CD14-positive monocyte (primary cell): ENCODE measurements at regions not wholly inside any gene's neighbourhood (a gene's known extent, or its start where the extent isn't known, plus 50 kb on each side); places are given as distances from the start of the nearest gene placed in this dataset.

Source experiments
- DNase-seq, 3 donors: peaks; one replicate each; pipeline ENCODE4 v3.0.0-alpha.2; 2011 to 2022
- H2AFZ ChIP-seq: 2 replicates; pipeline ENCODE4 v1.6.0; 2012; ENCODE audit warnings: mild to moderate bottlenecking, low read depth, low read length, inconsistent platforms; ENCODE audit not compliant: insufficient read depth, poor library complexity, severe bottlenecking
- H3K27ac ChIP-seq, 2 donors: 1 replicate in 1 of 2; 2 replicates in 1 of 2; pipeline ENCODE4 v1.5.1; 2012 to 2013; ENCODE audit warnings: low read length in 2 of 2, control low read depth in 1 of 2, inconsistent platforms in 1 of 2, low read depth in 1 of 2, mild to moderate bottlenecking in 1 of 2
- H3K27me3 ChIP-seq, 2 donors: one replicate each; pipeline versions ENCODE4 v1.6.0 to v1.6.1; 2011 to 2013; ENCODE audit warnings: low read length in 2 of 2; ENCODE audit not compliant: control insufficient read depth in 2 of 2, insufficient read depth in 2 of 2
- H3K36me3 ChIP-seq, 2 donors: replicated peaks in 1 of 2; 1 replicate in 1 of 2; 2 replicates in 1 of 2; pipeline versions ENCODE4 v1.5.1 to v1.6.1; 2012 to 2013; ENCODE audit warnings: low read length in 2 of 2, control low read depth in 1 of 2, inconsistent platforms in 1 of 2, mild to moderate bottlenecking in 1 of 2; ENCODE audit not compliant: insufficient read depth in 2 of 2, control insufficient read depth in 1 of 2
- H3K4me1 ChIP-seq, 2 donors: 1 replicate in 1 of 2; 2 replicates in 1 of 2; pipeline versions ENCODE4 v1.5.1 to v1.6.1; 2012 to 2013; ENCODE audit warnings: low read length in 2 of 2, control low read depth in 1 of 2, inconsistent platforms in 1 of 2, mild to moderate bottlenecking in 1 of 2, moderate library complexity in 1 of 2; ENCODE audit not compliant: insufficient read depth in 2 of 2, control insufficient read depth in 1 of 2
- H3K4me2 ChIP-seq: replicated peaks from 2 replicates; pipeline ENCODE3; 2012; ENCODE audit warnings: low read length, moderate library complexity, mild to moderate bottlenecking; ENCODE audit not compliant: poor library complexity, severe bottlenecking; ENCODE audit errors: extremely low read depth
- H3K4me3 ChIP-seq, 3 experiments: fragments of 200-600 bp in 1 of 3; sonication (generic) in 1 of 3; replicated peaks in 1 of 3; 1 replicate in 2 of 3; 2 replicates in 1 of 3; pipeline ENCODE4 v1.5.1; 2011 to 2013; ENCODE audit warnings: low read length in 3 of 3, mild to moderate bottlenecking in 3 of 3, control low read depth in 2 of 3, low read depth in 2 of 3, inconsistent platforms in 1 of 3, moderate library complexity in 1 of 3
- H3K79me2 ChIP-seq: 2 replicates; pipeline ENCODE4 v1.6.0; 2012; ENCODE audit warnings: mild to moderate bottlenecking, control low read depth, inconsistent platforms, low read length, moderate library complexity; ENCODE audit not compliant: insufficient read depth
- H3K9ac ChIP-seq: 2 replicates; pipeline ENCODE4 v1.6.0; 2017; ENCODE audit warnings: low read length, mild to moderate bottlenecking; ENCODE audit not compliant: insufficient read depth, poor library complexity, severe bottlenecking
- H3K9me3 ChIP-seq, 2 donors: replicated peaks in 1 of 2; 1 replicate in 1 of 2; 2 replicates in 1 of 2; pipeline versions ENCODE4 v1.5.1 to v1.6.1; 2012 to 2013; ENCODE audit warnings: low read length in 2 of 2, control low read depth in 1 of 2; ENCODE audit not compliant: control insufficient read depth in 1 of 2, insufficient read depth in 1 of 2
- H4K20me1 ChIP-seq: 2 replicates; pipeline ENCODE4 v1.6.0; 2012; ENCODE audit warnings: mild to moderate bottlenecking, low read length, control low read depth, moderate library complexity; ENCODE audit not compliant: insufficient read depth
- H3K27ac Mint-ChIP-seq, 7 donors: one replicate each; pipeline ENCODE4 v1.8.0; 2020; ENCODE audit warnings: mild to moderate bottlenecking in 7 of 7, mixed read lengths in 7 of 7, moderate library complexity in 6 of 7, inconsistent platforms in 2 of 7
- H3K27me3 Mint-ChIP-seq, 3 donors: one replicate each; pipeline ENCODE4 v1.8.0; 2021 to 2022; ENCODE audit warnings: low read depth in 3 of 3, mild to moderate bottlenecking in 3 of 3, mixed read lengths in 3 of 3, moderate library complexity in 3 of 3, inconsistent platforms in 1 of 3
- H3K36me3 Mint-ChIP-seq, 2 donors: one replicate each; pipeline ENCODE4 v1.8.0; 2020; ENCODE audit warnings: mixed read lengths in 2 of 2, inconsistent platforms in 1 of 2, mild to moderate bottlenecking in 1 of 2
- H3K4me1 Mint-ChIP-seq: one replicate; pipeline ENCODE4 v1.8.0; 2020; ENCODE audit warnings: mild to moderate bottlenecking, mixed read lengths
- H3K4me3 Mint-ChIP-seq, 2 donors: one replicate each; pipeline ENCODE4 v1.8.0; 2020; ENCODE audit warnings: mild to moderate bottlenecking in 2 of 2, mixed read lengths in 2 of 2, moderate library complexity in 1 of 2
- H3K9me3 Mint-ChIP-seq, 7 donors: one replicate each; pipeline ENCODE4 v1.8.0; 2020 to 2022; ENCODE audit warnings: mixed read lengths in 7 of 7, mild to moderate bottlenecking in 6 of 7, moderate library complexity in 6 of 7, inconsistent platforms in 2 of 7
- WGBS: methylation state at CpG from one replicate; pipeline ENCODE4 v1.1.5; 2013; ENCODE audit warnings: missing lambda C conversion rate; ENCODE audit not compliant: insufficient coverage; 5-methylcytosine and 5-hydroxymethylcytosine counted together
- intact Hi-C, 2 donors: fragments of 100-400 bp; cut with micrococcal nuclease; formaldehyde crosslinking; loops; one replicate each; pipeline versions ENCODE4 v1.15.0 to v1.15.1; 2023
- TF ChIP-seq, protein P1 (sequence below): fragments of 200-600 bp; IDR thresholded peaks from one replicate; pipeline ENCODE4 v1.8.0; 2022; ENCODE audit warnings: antibody characterized with exemption, mild to moderate bottlenecking

DNA sequence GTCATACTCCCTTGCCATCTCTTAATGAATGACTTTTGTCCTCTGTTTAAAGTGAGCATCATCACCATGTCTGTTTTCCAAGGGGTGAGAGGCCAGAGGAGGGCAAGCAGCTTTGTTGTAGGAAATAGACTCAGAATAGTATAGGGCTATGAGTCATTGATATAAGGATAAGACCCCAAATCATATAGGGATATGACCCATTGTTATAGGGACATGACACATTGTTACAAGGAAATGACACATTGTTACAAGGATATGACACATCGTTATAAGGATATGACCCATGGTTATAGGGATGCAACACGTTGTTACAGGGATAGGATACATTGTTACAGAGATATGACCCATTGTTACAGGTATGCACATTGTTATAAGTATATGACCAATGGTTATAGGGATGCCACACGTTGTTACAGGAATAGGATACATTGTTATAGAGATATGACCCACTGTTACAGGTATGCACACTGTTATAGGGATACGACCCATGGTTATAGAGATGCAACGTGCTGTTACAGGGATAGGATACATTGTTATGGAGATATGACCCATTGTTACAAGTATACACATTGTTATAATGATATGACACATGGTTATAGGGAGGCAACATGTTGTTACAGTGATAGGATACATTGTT lies 311.1 kb upstream of the ADARB2 start:
- no peaks in the 10 kb centered on the region for H3K4me1 ChIP-seq
- no peak overlapping the region for H3K4me3 ChIP-seq
- H3K27ac Mint-ChIP-seq = no peak overlapping the region
- no peaks in the 10 kb centered on the region for H3K27me3 Mint-ChIP-seq
- intact Hi-C loops = no loop called here
- no peaks in the 10 kb centered on the region for H3K27me3 ChIP-seq
- peaks cover 0 to 6% (median 1%) of the 10 kb centered on the region in 7 donors for H3K9me3 Mint-ChIP-seq
- no peak overlapping the region for H2AFZ ChIP-seq
- TF ChIP-seq, protein P1, sequence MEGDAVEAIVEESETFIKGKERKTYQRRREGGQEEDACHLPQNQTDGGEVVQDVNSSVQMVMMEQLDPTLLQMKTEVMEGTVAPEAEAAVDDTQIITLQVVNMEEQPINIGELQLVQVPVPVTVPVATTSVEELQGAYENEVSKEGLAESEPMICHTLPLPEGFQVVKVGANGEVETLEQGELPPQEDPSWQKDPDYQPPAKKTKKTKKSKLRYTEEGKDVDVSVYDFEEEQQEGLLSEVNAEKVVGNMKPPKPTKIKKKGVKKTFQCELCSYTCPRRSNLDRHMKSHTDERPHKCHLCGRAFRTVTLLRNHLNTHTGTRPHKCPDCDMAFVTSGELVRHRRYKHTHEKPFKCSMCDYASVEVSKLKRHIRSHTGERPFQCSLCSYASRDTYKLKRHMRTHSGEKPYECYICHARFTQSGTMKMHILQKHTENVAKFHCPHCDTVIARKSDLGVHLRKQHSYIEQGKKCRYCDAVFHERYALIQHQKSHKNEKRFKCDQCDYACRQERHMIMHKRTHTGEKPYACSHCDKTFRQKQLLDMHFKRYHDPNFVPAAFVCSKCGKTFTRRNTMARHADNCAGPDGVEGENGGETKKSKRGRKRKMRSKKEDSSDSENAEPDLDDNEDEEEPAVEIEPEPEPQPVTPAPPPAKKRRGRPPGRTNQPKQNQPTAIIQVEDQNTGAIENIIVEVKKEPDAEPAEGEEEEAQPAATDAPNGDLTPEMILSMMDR = no peak
- no peaks in the 10 kb centered on the region for H3K36me3 Mint-ChIP-seq
- peaks cover 0 to 2% of the 10 kb centered on the region in 2 donors for H3K9me3 ChIP-seq
- no peaks in the 10 kb centered on the region for H3K4me1 Mint-ChIP-seq
- H3K4me2 ChIP-seq = no peak overlapping the region
- H3K9ac ChIP-seq = no peak overlapping the region
- H3K79me2 ChIP-seq = no peaks in the 10 kb centered on the region
- H3K27ac ChIP-seq = no peak overlapping the region
- DNase-seq = no peak
- no peaks in the 10 kb centered on the region for H3K36me3 ChIP-seq
- no peaks in the 10 kb centered on the region for H4K20me1 ChIP-seq
- 64% methylated on average over 3 of the region's 5 CpGs for WGBS
- no peak overlapping the region for H3K4me3 Mint-ChIP-seq

DNA sequence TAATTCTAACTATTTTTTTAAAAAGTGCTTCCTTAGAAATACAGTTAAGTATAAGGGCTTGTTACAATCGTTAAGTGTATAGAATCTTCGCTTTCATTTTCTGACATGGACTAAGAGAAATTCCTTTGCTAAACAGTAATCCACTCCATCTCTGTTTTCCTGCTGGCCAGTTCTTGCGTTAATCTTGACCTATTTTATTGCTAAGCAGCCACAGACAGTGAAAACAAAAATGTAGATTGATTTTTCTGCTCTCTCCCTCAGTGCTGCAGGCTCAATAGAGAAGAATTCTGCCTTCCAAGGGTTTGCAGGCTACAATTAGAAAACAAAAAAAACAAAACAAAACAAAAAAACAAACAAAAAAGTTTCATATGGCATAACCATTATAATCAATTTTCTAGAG lies 310.4 kb upstream of the ADARB2 start:
- no peaks in the 10 kb centered on the region for H3K27me3 Mint-ChIP-seq
- no peaks in the 10 kb centered on the region for H3K36me3 Mint-ChIP-seq
- no CpG with 5 or more reads among the region's 3 CpGs for WGBS
- H3K27ac Mint-ChIP-seq = no peak overlapping the region
- no peak for DNase-seq
- H3K9me3 Mint-ChIP-seq = peaks cover 0 to 6% (median 1%) of the 10 kb centered on the region in 7 donors
- H3K4me3 Mint-ChIP-seq = no peak overlapping the region
- TF ChIP-seq, protein P1 = no peak
- no peak overlapping the region for H3K27ac ChIP-seq
- intact Hi-C loops = no loop called here
- no peak overlapping the region for H3K4me2 ChIP-seq
- no peaks in the 10 kb centered on the region for H3K4me1 ChIP-seq
- no peaks in the 10 kb centered on the region for H3K27me3 ChIP-seq
- no peaks in the 10 kb centered on the region for H4K20me1 ChIP-seq
- H3K79me2 ChIP-seq = no peaks in the 10 kb centered on the region
- no peaks in the 10 kb centered on the region for H3K4me1 Mint-ChIP-seq
- no peak overlapping the region for H2AFZ ChIP-seq
- no peak overlapping the region for H3K9ac ChIP-seq
- no peak overlapping the region for H3K4me3 ChIP-seq
- H3K9me3 ChIP-seq = peaks cover 0 to 2% of the 10 kb centered on the region in 2 donors
- H3K36me3 ChIP-seq = no peaks in the 10 kb centered on the region
